Right cardiac atrium (tissue), 5 donors: ENCODE measurements at regions not wholly inside any gene's neighbourhood (a gene's known extent, or its start where the extent isn't known, plus 50 kb on each side); places are given as distances from the start of the nearest gene placed in this dataset.

Source experiments
- ATAC-seq, 2 donors: fragments of 200-7000 bp; cut with Tn5 transposase; one replicate each; pipeline versions ENCODE4 v1.8.0 to v1.9.1; 2020; ENCODE audit warnings: moderate library complexity in 2 of 2, mild to moderate bottlenecking in 1 of 2
- DNase-seq, 3 donors: peaks; one replicate each; pipeline ENCODE4 v3.0.0-alpha.2; 2020
- H3K27ac ChIP-seq: one replicate; pipeline ENCODE4 v1.5.1; 2013; ENCODE audit warnings: mild to moderate bottlenecking, low read length, control low read depth, moderate library complexity
- H3K27me3 ChIP-seq: one replicate; pipeline ENCODE4 v1.6.1; 2013; ENCODE audit not compliant: control insufficient read depth, insufficient read depth
- H3K4me1 ChIP-seq: one replicate; pipeline ENCODE4 v1.6.1; 2013; ENCODE audit warnings: low read length; ENCODE audit not compliant: control insufficient read depth, insufficient read depth
- H3K4me3 ChIP-seq: one replicate; pipeline ENCODE4 v1.5.1; 2013; ENCODE audit warnings: low read length, control low read depth
- H3K9me3 ChIP-seq: one replicate; pipeline ENCODE4 v1.6.1; 2013; ENCODE audit warnings: low read length; ENCODE audit not compliant: control insufficient read depth
- WGBS: extraction: QIAGEN DNeasy Blood & Tissue Kit; methylation state at CpG from one replicate; pipeline ENCODE4 v1.1.7; 2013; 5-methylcytosine and 5-hydroxymethylcytosine counted together
- intact Hi-C, 4 donors: fragments of 100-400 bp; cut with DNase I; formaldehyde crosslinking; loops; one replicate each; pipeline versions ENCODE4 v1.11.0 to v1.14.0; 2022 to 2023
- donor health status: healthy with polysubstance abuse.
- donor health status: DM: no; HTN: yes; CAD: no.
- donor health status: DM: no; HTN: no; CAD: no.
- donor health status: DM: no; HTN: yes; CAD: no; lungs with severe emphysema.
- donor health status: DM: yes; HTN: yes; CAD: no.

DNA sequence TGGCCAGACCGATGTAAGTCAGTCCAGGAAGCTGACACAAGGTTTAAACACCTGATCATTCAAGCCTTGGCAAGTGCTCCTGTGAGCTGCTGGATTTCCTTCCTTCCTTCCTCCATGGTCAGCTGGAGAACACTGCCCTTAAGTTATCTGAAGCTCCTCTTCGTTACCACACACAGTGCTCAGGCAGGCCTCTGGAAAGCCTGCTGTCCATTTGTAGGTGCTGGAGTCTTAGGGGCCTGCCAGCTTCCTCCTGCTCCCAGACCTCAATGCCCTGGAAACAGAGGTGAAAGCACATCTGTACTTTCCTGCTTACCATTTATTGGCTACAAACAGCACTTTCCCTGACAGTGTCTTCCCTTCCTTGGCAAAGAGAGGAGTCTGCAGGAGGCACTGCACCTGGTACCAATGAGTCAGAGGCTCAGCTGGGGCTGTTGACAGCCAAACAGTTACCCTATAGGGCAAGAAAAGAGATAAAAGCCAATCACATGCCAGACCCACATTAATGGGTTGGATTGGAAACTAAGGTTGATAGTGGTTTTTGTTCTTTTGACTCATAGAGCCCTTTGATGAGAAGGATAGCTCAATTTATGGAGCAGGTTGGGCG lies 72.6 kb upstream of the PUM3 start:
- no peaks in the 10 kb centered on the region for H3K4me1 ChIP-seq
- no peaks in the 10 kb centered on the region for H3K27me3 ChIP-seq
- no peak for ATAC-seq
- intact Hi-C loops: loop anchor here in 1 of 4 donors (10.0 kb wide), 1 partner anchor 58 kb away; no protein-coding TSS in a partner anchor
- DNase-seq: no peak
- no peaks in the 10 kb centered on the region for H3K9me3 ChIP-seq
- no peak overlapping the region for H3K4me3 ChIP-seq
- 66% methylated on average over 3 of the region's 3 CpGs for WGBS
- H3K27ac ChIP-seq: no peak overlapping the region

DNA sequence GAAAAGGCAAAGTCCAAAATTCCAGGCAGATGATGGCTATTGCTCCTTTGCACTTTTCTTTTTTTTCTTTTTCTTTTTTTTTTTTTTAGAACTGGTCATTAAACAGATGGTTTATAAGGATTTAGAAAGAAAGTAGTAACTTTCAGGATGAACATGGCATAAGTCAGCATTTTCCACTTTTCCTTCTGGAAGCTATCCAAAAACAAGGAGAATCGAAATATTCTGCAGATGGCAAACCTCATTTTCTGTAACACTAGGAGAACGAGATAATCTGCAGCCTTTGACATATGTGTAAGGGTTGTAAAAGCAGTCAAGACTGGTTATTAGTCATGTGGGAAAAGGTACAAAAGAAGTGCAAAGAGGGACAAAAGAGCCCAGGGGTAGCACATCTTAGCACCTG lies 69.1 kb upstream of the PUM3 start:
- ATAC-seq: no peak
- H3K27me3 ChIP-seq: no peaks in the 10 kb centered on the region
- no peak overlapping the region for H3K27ac ChIP-seq
- 43% methylated on average over 2 of the region's 2 CpGs for WGBS
- no peak for DNase-seq
- no peaks in the 10 kb centered on the region for H3K9me3 ChIP-seq
- intact Hi-C loops: loop anchor here in 1 of 4 donors (10.0 kb wide), 1 partner anchor 62 kb away; no protein-coding TSS in a partner anchor
- H3K4me1 ChIP-seq: no peaks in the 10 kb centered on the region
- no peak overlapping the region for H3K4me3 ChIP-seq

DNA sequence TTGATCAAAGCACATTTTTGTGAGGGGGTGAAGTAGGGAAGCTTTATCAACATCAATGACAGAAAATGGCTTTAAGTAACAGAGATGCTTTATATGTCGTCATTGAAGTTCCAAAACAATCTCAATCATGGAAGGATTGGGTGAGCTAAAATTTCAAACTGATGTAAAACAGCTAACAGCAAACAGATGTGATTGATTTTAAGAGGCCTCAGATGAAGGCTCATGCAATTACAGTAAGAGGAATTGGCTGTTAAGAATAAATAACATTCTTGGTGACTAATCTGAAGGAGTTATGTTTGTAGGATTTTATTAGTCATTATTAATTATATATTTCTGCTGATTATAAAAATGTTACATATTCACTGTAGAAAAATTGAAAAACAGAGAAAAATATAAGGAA lies 63.5 kb upstream of the PUM3 start:
- Histone ChIP-seq H3K27me3 (no peaks in the 10 kb centered on the region), H3K4me1 (no peaks in the 10 kb centered on the region), H3K9me3 (no peaks in the 10 kb centered on the region), H3K27ac (no peak overlapping the region), H3K4me3 (no peak overlapping the region)
- intact Hi-C loops: no loop called here
- no peak for ATAC-seq
- WGBS: 82% methylated on average over 1 of the region's 1 CpG
- DNase-seq: no peak

DNA sequence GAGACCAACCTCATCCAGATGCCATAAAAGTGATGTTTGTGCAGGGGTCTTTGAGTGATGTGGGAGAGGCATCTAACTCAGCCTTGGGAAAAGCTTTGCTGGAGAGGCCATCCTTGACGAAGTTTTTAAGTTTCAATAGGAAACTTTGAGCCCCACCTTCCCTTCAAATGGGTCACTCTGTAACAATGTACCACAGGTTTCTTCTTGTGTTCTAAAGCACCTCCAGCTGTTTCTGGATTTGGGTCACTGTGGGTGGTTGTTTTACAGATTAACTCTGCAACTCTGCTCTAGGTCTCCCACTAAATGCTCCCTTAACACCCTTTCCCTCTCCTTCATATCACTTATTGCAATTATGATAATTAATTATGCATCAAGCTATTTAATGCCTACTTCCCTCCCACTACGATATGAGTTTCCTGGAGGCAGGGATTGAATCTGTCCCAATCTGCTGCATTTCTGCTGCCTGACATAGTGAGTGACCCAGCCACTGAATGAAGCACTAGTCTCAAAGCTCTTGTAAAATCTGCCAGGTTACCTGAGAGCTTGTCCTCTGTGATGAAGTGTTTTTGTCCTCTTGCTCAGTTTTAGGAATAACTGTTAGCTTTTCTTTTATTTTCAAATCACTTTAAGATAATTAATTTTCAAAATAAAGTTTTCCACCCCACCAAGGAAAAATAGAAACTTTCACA lies 60.5 kb upstream of the PUM3 start:
- Histone ChIP-seq H3K4me1 (no peaks in the 10 kb centered on the region), H3K27me3 (no peaks in the 10 kb centered on the region), H3K4me3 (no peak overlapping the region), H3K9me3 (no peaks in the 10 kb centered on the region), H3K27ac (no peak overlapping the region)
- 48% methylated on average over 2 of the region's 2 CpGs for WGBS
- intact Hi-C loops: no loop called here
- no peak for ATAC-seq
- DNase-seq: no peak
